SHP77 (cell line): ENCODE measurements at regions not wholly inside any gene's neighbourhood (a gene's known extent, or its start where the extent isn't known, plus 50 kb on each side); places are given as distances from the start of the nearest gene placed in this dataset.

ENCODE experiments used
- DNase-seq, 2 experiments: peaks; one replicate each; lab custom pipeline; 2025; lab: John Stamatoyannopoulos, UW

DNA sequence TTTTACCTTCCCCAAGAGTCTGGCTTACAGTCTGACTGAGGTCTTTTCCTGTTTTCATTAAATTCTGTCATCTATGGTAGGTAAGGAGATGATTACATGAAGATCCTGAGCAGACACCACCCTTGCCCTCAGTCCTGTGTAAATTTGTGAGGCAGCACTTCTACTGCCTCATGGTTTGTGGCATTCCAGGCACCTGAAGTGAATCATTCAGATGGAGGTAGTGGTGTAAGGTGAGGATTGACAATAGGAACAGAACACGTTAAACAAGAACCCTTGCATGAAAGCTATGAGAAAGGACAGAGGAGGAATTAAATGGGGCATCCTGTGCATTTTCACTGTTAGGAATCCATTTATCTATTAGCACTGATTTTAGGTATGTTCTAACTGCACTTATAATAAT lies 618.6 kb downstream of the TLL1 start:
- no peak for DNase-seq

DNA sequence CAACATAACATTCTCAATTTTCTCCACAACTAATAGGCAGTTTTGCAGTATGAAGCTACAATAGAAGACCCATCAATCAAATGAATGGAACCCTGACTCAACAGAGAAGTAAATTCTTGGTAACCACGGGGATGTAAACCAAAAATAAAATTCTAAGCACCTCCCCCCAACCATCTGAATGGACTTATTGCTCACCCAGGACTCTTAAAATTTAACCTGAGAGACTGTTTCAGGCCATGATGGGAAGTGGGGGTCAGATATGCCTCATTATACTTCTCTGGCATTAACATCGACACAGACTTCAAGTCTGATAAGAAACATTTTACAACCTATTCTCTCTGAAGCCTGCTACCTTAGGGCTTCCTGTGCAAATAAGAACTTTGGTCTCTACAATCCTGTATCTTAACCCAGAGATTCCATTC lies 620.9 kb downstream of the TLL1 start:
- DNase-seq: no peak

DNA sequence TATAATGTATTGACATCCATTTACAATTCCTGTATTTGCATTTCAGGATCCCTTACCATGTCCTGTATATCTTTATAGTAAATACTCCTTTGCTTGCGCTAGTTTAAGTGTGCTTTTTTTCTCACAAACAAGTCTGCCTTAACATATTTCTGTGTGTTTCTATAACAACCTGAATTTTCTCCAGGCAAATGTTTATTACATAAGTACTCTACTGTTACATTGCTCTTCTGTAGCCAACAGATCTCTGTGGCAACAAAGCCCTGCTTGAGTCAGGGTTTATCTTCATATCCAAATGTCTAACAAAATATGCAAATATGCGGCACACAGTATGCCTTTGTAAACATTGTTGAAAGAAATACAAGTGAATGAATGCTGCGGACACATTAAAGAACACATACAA lies 625.5 kb downstream of the TLL1 start:
- DNase-seq: no peak

DNA sequence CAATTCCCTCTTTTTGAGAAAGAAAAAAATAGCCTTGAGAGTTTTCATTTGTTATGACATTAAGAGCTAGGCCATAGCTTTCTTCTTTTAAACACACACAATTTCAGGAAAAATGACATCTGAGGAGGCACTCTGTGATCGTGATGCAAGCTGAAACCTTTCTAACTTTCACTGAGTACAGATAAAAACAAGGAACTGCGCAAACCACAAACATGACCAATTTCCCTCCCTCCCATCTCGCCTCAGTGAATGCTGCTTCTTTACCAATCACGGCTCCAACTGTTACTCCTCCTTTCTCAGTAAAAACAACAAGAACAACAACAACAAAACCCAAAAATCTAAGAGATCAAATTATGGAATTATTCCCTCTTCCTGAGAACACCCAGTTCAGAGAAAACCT lies 626.8 kb downstream of the TLL1 start:
- no peak for DNase-seq

DNA sequence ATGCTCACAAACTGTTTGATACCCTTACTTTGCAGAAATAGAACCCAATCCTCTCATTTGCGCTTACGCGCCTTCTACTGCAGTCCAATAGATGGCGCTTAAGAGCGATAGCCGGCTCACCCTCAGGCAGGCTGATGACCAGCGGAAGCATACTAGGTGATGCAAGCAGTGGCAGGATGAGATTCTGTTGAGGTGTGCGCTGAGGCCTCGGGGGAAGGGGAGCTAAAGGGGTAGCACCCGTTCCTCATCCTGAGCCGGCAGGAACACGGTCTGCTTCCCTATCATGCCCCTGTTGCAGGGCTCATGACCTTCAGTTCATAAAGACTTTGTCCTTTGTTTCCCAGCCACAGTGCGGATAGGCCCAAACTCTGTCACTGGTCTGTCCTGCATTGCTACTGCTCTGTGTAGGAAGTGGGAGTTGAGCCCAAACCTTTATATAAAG lies 628.9 kb downstream of the TLL1 start:
- peak in 1 of 2 experiments; percentile 33 for DNase-seq

DNA sequence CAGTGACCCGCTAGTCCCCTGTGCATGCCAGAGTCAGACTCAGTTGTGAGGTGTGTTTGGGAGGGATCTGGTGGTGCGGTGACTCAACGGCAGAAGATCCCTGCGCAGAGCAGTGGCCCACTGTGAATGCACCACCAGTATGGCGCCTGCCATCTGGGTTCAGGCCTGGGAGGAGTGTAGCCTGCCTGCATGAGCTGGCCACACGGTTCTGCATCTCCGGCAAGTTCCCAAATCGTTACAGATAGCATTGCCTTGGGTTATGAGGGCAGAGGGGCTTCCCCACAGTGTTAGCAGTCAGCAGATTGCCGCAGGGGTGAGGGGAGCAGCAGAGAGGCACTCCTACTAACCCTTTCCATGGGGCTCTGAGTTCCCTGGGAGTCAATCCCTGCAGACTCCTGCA lies 629.6 kb downstream of the TLL1 start:
- no peak for DNase-seq

DNA sequence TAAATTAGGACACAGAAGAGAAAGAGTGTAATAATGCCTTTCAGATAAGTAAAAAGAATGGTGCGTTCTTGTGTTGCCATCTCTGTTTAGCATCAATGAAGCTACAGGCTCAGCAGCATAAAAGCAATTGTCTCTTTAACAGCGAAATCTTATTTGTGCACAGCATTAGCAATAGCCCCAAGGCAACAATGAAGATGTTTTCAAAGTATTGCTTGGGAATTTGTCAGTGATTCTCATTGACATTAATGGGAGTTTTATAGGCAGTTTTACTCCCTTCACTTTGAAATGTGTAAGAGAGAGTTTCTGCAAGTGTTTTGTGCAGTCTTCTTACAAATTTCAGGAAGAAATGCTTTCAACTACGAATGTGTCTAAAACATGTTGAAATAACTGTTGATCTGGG lies 633.0 kb downstream of the TLL1 start:
- DNase-seq: no peak

DNA sequence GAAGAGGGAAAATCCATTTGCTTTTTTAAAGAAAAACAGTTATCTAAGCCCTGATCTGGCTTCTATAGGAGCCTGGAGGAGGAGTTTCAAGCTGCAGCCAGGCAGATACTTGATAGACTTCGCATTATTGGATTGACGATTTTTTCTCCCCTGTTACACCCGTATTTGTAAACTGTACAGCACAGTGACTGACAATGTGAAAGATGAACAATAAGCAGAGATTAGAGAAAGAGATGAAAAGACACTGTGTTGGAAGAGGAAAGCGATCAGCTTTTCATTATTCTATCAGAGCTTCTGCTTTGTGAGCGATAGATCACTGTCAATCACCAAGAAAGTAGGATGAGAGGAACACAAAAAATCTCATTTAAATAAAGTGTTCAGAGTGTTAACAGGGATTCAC lies 639.2 kb downstream of the TLL1 start:
- DNase-seq: no peak

DNA sequence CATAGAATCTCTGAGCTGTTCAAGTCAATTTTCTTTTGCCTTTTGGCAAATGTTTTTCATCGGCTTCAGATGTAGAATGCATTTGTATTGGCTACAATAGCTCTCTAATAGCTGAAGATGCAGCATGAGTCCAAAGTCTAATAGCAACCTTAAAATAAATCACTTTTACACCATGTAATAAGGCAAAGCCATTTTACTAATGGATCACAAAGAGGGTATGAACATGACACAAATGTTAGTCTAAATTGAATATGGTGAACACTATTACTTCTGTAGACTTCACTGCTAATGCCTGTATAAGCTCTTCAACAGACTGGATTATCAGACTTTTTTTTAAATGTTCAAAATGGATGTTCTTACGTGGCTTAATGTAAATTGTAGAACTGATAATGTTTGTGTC lies 645.3 kb downstream of the TLL1 start:
- no peak for DNase-seq

DNA sequence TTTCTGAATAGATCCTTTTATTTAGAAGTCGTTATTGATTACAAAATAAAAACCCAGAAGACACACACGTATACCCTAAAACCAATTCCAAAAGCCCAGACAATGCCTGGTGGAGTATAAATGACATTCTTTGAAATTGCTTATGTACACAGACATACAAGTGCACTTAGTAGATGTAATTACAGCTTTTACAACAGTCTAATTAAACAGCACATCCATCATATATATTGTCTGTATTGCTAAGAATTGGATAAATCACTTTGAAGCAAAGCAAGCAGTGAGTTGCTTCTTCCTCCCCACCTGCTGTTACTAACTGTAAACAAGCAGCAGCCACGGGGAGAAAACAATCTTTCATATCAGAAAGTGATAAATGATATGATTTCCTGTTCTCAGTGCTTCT lies 645.7 kb downstream of the TLL1 start:
- DNase-seq: peak; percentile 79 to 85

DNA sequence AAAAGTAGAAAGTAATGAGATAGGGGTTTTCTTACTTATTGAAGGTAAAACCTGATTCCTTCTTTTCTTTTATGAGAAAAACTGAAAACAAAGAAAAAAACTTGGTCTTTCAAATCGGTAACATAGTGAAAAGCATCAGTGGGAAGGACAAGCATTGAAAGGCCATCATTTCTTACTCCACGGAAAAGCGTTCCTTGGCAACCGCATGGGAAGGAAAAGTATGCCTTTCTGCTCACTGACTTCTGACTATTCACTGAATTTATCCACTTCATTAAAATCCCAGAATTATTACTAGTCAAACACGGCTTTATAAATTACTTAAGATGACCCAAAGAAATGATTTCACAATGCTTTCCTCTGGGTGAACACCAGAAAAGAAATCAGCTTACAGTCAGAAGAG lies 646.7 kb downstream of the TLL1 start:
- no peak for DNase-seq

DNA sequence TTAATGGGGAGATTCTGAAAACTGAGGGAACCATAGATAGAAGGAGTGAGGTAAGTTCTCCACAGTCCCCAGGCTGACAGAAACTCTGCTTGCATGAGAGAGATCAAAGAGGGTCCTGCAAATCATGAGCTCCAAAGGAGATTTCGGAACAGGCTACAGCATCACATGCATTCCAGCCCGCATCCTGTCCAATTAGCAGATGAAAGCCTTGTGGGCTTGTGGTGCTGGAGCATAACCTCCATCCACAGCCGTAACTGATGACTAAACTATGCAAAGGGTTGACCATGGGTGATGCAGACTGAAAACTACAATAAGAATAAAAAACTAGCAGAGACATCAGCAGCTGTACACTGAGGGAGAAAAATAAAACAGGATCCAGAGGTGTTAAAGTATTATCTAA lies 654.5 kb downstream of the TLL1 start:
- no peak for DNase-seq

DNA sequence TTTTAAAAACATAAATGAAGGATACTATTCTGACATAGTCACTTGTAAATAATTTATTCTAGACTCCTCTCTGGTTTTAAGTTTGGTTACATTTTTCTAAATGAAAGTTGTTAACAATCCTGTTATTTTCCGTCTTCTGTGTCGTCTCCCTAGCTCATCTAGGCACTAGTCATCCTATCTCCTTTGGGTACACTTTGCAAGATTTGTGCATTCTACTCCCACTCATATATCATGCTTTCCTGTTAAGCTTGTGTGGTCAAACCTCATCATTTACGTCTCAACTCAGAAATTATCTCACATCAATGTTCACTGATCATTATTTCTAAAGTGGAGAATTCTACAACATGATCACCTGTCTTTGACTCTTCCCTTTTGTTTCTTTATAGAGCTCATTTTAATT lies 658.7 kb downstream of the TLL1 start:
- no peak for DNase-seq

DNA sequence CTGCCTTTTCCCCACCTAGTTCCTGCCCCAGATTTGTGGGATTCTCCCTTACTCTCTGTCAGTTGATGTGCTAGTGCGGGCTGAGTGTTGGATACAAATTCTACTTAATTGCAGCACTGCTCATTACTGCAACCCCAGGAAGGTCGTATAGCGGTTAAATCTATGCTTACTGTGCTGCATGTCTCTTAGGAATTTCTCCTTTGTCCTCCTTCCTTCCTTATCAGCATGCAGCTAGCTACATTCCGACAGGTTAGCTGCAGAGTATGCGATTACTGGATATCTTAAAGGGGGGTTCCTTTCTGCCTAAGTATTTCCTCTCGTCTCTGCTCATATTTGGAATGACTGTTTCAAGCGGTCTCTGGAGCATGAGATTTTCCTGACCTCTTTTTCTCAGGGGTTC lies 662.8 kb downstream of the TLL1 start:
- DNase-seq: no peak

DNA sequence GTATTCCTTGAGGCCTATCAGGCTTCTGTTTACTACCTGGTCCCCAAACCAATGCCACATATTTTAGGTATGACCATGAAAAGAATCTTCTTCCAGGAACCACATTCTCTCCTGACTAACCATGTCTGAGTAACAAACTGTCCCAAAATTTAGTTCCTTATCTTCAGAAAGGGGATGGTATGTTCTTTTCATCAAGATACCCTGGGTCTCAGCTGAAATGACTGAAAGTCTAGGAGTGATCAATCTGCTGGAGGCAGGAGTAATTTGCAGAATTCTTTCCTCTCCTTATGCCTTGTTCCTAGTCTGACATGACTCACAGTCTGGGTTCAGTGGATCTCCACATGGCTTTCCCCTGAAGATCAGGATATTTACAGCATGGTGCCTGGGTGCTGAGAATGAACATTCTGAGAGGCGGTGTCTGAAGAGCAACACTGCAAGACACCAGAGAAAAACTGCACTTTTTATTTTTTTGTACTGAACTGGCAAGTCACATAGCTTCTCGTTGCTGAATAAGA lies 665.5 kb downstream of the TLL1 start:
- no peak for DNase-seq

DNA sequence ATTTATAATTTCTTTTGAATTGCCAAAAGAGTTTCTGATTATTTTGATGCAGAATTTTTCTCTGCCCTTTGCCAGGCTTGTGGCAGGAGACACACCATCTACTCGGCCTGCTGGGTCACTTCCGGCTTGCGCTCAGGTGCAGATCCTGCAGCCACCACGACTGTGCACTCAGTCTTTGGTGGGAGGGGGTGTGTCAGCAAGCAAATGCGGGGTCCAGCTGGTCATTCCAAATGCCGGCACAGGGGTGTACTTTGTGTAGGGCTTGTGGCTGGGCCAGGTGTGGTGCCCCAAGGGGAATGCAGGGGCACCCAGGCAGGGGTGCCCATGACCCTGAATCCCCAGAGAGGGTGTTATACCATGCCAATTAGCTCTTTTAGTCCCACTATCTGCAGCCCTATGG lies 673.0 kb downstream of the TLL1 start:
- no peak for DNase-seq

DNA sequence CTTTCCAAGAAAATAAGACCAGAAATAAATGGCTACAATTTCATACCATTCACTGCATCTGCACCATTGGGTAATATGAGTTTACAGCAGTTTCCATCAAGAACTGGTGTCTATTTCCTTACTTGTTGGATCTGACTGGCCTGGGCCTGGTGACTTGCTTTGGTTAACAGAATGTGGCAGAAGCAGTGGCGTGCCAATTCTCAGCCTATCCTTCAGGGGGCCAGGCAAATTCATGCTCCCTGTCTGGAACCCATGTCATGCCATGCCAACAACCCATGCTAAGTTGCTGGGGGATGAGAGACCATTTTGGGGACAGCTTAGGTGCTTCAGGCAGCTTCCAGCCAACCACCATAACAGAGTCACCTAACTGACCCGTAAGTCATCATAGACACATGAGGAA lies 656.7 kb downstream of the SPOCK3 start:
- DNase-seq: no peak

DNA sequence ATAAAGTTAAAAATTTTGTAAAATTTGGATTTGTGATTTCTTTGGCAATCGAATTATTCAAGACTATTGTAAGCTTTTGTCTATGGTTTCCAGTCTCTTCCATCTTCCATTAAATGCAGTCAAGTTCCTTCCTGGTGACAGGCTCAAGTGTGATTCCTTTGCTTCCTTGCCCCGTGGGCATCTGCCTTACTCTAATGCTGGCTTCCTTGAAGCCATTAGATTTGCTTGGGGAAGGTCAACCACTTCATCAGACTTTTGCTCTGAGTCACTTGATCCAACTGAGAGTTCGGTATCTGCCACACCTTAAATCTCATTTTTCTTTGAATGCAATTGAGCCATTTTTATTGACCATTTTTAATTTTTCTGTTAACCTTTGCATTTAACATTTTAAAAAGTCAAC lies 648.8 kb downstream of the SPOCK3 start:
- DNase-seq: no peak

DNA sequence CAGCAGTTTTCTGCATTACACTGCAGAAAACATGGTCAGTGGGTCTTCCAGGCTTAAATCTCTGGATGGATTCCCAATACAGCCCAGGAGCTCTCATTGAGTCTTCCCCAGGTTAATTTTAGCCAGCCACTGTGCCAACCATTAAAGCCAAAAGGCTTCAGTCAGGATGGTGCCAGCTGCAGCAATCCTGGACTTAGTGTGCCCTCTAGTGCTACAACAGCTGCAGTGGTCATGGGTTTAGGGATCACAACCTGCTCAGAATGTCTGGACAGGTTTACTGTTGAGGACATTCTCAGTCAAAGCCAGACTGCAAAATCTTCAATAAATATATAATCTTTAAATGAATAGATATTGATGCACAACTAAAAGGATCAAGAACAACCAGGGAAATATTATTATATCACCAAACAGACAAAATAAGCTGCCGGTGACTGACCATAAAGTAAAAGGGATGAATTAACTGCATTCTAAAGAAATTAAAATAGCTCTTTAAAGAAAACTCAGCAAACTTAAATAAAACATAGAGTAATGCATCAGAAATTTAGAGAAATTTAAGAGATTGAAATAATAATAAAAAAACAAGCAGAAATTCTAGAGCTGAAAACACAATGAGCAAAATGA lies 639.9 kb downstream of the SPOCK3 start:
- peak; percentile 64 to 71 for DNase-seq

DNA sequence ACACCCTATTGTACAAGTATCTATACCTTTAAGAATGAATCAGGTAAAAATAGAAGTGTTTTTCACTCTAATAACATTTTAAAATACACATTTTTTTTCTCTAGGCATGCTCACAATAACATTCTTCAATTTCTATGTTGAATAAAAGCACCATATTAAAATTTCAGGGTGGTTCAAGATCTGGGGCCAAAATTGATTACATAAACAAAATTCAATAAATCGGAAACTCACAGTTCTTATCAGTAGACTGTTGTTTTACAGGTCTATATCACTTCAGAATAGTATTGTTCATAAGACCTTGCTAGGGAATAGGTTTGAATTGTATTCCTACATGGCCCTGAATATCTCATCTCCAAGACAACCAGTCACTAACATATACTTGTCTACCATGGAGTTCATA lies 634.0 kb downstream of the SPOCK3 start:
- no peak for DNase-seq

DNA sequence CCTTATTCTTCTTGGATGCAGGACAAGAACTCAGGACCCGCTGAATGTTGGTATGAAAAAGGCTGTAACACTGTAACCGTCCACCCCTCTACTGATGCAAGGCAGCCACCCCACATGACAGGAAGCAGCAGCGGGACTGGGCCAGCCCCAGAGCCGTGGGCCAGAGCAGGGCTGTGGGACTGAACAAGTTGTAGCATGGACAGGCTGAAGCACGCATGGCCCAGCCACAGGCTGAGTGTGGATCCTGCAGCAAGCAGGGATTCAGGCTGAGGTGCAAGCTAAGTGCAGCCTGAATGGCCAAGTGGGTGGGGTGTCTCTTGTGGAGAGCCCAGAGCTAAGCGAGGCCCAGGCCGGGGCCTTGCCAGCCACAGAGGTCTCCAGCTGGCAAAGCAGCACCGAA lies 632.2 kb downstream of the SPOCK3 start:
- no peak for DNase-seq

DNA sequence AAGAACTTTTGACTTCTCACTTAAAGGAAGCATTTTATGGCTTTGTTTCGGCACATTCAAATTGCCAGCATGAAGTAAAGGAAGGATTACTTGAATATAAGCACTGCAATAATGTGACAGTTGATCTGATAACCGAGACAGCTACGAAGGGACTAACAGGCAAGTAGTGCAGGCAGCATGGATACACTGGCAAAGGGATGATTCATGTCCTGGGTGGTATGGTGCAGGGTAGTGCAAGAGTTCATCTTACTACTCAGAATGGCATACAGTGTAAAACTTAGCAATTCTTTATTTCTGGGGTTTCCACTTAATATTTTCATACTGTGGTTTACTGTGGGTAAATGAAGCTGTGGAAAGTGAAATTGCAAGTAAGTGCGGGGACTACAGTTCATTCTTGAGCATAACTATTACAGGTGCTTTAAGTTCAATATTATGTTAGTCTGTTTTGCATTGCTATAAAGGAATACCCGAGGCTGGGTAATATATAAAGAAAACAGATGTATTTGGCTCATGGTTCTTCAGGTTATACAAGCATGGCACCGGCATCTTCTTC lies 611.8 kb downstream of the SPOCK3 start:
- no peak for DNase-seq

DNA sequence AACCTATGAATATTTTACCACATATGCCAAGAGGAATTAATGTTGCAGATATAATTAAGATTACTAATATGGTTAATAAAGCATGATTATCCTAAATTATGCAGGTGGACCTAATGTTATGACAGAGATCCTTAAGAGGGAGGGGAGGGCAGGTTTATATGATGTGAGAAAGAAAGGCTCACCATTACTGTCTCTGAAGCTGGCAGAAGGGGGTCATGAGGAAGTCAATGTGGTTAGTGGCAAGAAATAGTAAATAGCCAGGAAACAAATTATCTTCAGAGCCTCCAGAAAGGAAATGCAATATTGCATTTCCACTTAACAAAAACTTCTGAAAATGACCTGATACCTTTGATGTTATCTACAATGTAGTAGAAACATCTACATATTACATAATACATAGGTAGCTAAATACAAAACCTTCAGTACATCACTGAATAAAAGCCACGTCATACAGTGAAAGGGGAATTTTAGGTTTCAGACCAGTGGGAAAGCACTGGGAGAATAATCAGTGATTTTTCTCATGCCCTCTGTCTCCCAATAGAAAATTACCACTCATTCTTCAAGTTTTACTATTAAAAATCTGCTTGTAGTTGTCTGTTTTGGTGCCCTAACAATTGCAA lies 609.2 kb downstream of the SPOCK3 start:
- DNase-seq: no peak

DNA sequence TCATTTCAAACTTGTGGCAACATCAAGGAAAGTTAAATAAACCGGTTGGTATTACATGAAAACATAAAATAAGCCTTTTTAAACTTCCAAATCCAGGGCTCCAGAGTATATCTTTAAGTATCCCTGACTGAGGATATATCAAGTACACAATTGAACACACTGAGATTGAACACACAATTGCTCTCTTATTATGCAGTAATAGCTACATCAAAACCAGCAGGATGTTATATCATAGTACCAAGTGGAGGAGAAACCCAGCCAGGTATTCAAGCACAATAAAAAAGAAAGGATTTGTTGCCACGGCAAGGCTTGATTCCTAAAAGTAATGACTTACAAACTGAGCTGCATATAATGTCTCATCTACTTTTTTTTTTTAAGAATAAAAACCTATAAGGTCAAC lies 605.8 kb downstream of the SPOCK3 start:
- no peak for DNase-seq
